Testis (tissue), 2 donors: ENCODE measurements at regions not wholly inside any gene's neighbourhood (a gene's known extent, or its start where the extent isn't known, plus 50 kb on each side); places are given as distances from the start of the nearest gene placed in this dataset.

Experiments used
- DNase-seq: peaks from one replicate; pipeline ENCODE4 v3.0.0-alpha.2; 2019
- H3K27ac ChIP-seq, 2 donors: fragments of 200-600 bp; sonication (generic); one replicate each; pipeline ENCODE4 v1.5.1; 2019
- H3K27me3 ChIP-seq: fragments of 200-600 bp; sonication (generic); one replicate; pipeline ENCODE4 v1.5.1; 2019
- H3K36me3 ChIP-seq: fragments of 200-600 bp; sonication (generic); one replicate; pipeline ENCODE4 v1.5.1; 2017; ENCODE audit warnings: low read depth; ENCODE audit errors: missing control alignments
- H3K4me1 ChIP-seq: fragments of 200-600 bp; sonication (generic); one replicate; pipeline ENCODE4 v1.5.1; 2019
- H3K4me3 ChIP-seq, 2 donors: fragments of 200-600 bp; sonication (generic); one replicate each; pipeline ENCODE4 v1.5.1; 2017 to 2019
- H3K9me3 ChIP-seq: fragments of 200-600 bp; sonication (generic); one replicate; pipeline ENCODE4 v1.5.1; 2017
- CTCF ChIP-seq, 3 experiments: fragments of 450-650 bp in 2 of 3; fragments of 200-600 bp in 1 of 3; sonication (generic) in 1 of 3; IDR thresholded peaks; one replicate each; pipeline ENCODE4 v1.5.1; 2016 to 2019; ENCODE audit warnings: antibody characterized with exemption in 3 of 3, mild to moderate bottlenecking in 2 of 3, moderate library complexity in 1 of 3
- POLR2A ChIP-seq: fragments of 450-650 bp; IDR thresholded peaks from one replicate; pipeline ENCODE4 v1.6.1; 2017; ENCODE audit warnings: antibody characterized with exemption, mild to moderate bottlenecking, moderate library complexity
- WGBS, 2 donors: methylation state at CpG; one replicate each; pipeline ENCODE4 v1.1.5; 2018; 5-methylcytosine and 5-hydroxymethylcytosine counted together
- intact Hi-C: fragments of 100-400 bp; cut with DNase I; formaldehyde crosslinking; loops from one replicate; pipeline ENCODE4 v1.15.1; 2023; ENCODE audit warnings: low total_unique reads
- small RNA-seq, 2 donors: library from RNA; depleted of rRNA; stranded (forward); fragments of <200 nt; gene quantifications; one replicate each; pipeline ENCODE3, GENCODE V24; 2016

- 85 to 90% methylated on average over 5 of the region's 5 CpGs for WGBS, 2 donors
- no peak overlapping the region for H3K4me3 ChIP-seq
- intact Hi-C loops, result no loop called here
These were observed 63.3 kb upstream of the PCDH7 start for GRCh38 chr4:30656828-30657227.

DNA sequence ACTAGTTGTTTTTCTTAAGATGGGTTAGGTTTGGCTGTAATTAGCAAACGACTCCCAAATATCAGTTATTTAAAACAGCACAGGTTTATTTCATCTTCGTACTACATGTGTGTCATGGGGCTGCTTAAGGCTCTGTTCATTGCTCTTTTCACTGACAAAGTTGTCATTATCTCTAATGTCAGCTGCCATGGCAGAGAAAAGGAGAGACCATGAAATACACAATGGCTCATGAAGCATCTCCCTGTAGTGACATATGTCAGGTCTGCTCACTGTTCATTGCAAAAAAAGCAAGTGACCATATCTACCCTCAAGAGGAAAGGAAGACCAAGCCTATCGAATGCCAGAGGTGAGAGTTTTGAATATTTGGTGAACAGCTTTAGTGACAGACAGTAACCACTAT lies 52.2 kb upstream of the PCDH7 start:
- Histone ChIP-seq H3K4me1 (no peaks in the 10 kb centered on the region), H3K4me3 (no peak overlapping the region), H3K27me3 (no peaks in the 10 kb centered on the region), H3K9me3 (no peaks in the 10 kb centered on the region), H3K27ac (no peak overlapping the region), H3K36me3 (no peaks in the 10 kb centered on the region)
- WGBS, 2 donors, result 81 to 91% methylated on average over 3 of the region's 3 CpGs
- DNase-seq, result no peak
- TF ChIP-seq POLR2A, result no peak
- TF ChIP-seq CTCF (IDR thresholded peaks at IDR 0.05), result no peak
- intact Hi-C loops, result no loop called here

More at GRCh38 chr4:30656828-30657227, 63.3 kb upstream of the PCDH7 start:
- DNase-seq, result no peak
- H3K9me3 ChIP-seq, result no peaks in the 10 kb centered on the region
- H3K4me1 ChIP-seq, result no peaks in the 10 kb centered on the region
- H3K27ac ChIP-seq, result no peak overlapping the region
- no peaks in the 10 kb centered on the region for H3K27me3 ChIP-seq
- TF ChIP-seq POLR2A (no peak), CTCF (IDR thresholded peaks at IDR 0.05) (no peak)
- H3K36me3 ChIP-seq, result no peaks in the 10 kb centered on the region

DNA sequence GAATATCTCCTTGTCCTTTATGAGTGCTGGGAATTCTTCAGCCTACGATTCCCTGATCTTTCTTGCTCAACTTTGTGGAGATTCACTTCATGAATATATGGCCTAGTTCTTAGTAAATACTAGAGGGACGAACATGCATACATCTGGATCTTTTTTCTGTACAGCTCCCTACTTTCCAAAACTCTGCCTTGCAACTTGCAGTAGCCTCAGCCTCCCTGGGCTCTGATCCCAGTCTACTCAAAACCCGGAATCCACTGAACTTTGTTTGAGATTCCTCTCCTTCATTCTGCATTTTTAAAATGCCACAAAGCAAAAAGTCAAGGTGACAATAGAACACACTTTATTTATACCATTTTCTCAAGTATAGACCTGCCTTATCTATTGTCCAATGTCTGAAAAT lies 50.0 kb upstream of the PCDH7 start:
- Histone ChIP-seq H3K9me3 (no peaks in the 10 kb centered on the region), H3K4me1 (no peaks in the 10 kb centered on the region), H3K27ac (no peak overlapping the region), H3K36me3 (no peaks in the 10 kb centered on the region), H3K4me3 (no peak overlapping the region), H3K27me3 (no peaks in the 10 kb centered on the region)
- DNase-seq, result no peak
- 77 to 82% methylated on average over 3 of the region's 3 CpGs for WGBS, 2 donors
- intact Hi-C loops, result no loop called here
- no peak for TF ChIP-seq POLR2A
- no peak for TF ChIP-seq CTCF (IDR thresholded peaks at IDR 0.05)

Small RNA genes in the stretch of these regions (small RNA-seq; reads per million reads assigned to genes)
- gene AC097510.1, result 0 reads per million in 2 donors
